ENCODE measurements at regions not wholly inside any gene's neighbourhood (a gene's known extent, or its start where the extent isn't known, plus 50 kb on each side); places are given as distances from the start of the nearest gene placed in this dataset.

- H3K4me3 ChIP-seq (ENCODE audit: low read depth, low read length): no peak overlapping the region
- TF ChIP-seq, protein P1, sequence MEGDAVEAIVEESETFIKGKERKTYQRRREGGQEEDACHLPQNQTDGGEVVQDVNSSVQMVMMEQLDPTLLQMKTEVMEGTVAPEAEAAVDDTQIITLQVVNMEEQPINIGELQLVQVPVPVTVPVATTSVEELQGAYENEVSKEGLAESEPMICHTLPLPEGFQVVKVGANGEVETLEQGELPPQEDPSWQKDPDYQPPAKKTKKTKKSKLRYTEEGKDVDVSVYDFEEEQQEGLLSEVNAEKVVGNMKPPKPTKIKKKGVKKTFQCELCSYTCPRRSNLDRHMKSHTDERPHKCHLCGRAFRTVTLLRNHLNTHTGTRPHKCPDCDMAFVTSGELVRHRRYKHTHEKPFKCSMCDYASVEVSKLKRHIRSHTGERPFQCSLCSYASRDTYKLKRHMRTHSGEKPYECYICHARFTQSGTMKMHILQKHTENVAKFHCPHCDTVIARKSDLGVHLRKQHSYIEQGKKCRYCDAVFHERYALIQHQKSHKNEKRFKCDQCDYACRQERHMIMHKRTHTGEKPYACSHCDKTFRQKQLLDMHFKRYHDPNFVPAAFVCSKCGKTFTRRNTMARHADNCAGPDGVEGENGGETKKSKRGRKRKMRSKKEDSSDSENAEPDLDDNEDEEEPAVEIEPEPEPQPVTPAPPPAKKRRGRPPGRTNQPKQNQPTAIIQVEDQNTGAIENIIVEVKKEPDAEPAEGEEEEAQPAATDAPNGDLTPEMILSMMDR (IDR thresholded peaks at IDR 0.05; ENCODE audit: insufficient read depth, low read length, missing control alignments): no peak
- no peak for DNase-seq (ENCODE audit: low read depth, low spot score)
- CTCF ChIA-PET: no interaction called here
- POLR2A ChIA-PET: no interaction called here
Measured at GRCh38 chr2:6518361-6518760, 347.3 kb downstream of the CMPK2 start.

GRCh38 chr2:6523476-6523875, 342.2 kb downstream of the CMPK2 start:
- CTCF ChIA-PET: no interaction called here
- TF ChIP-seq, protein P1 (IDR thresholded peaks at IDR 0.05; ENCODE audit: insufficient read depth, low read length, missing control alignments): no peak
- no peak for DNase-seq (ENCODE audit: low read depth, low spot score)
- POLR2A ChIA-PET: no interaction called here
- H3K4me3 ChIP-seq (ENCODE audit: low read depth, low read length): no peak overlapping the region

GRCh38 chr2:6524691-6525474, 340.8 kb downstream of the CMPK2 start:
- TF ChIP-seq, protein P1 (IDR thresholded peaks at IDR 0.05; ENCODE audit: insufficient read depth, low read length, missing control alignments): no peak
- POLR2A ChIA-PET: no interaction called here
- no peak for DNase-seq (ENCODE audit: low read depth, low spot score)
- CTCF ChIA-PET: no interaction called here
- no peak overlapping the region for H3K4me3 ChIP-seq (ENCODE audit: low read depth, low read length)

GRCh38 chr2:6525475-6525964, 340.2 kb downstream of the CMPK2 start:
- TF ChIP-seq, protein P1 (IDR thresholded peaks at IDR 0.05; ENCODE audit: insufficient read depth, low read length, missing control alignments): no peak
- H3K4me3 ChIP-seq (ENCODE audit: low read depth, low read length): no peak overlapping the region
- DNase-seq (ENCODE audit: low read depth, low spot score): no peak
- CTCF ChIA-PET: no interaction called here
- POLR2A ChIA-PET: no interaction called here

GRCh38 chr2:6526093-6526824, 339.4 kb downstream of the CMPK2 start:
- ChIA-PET CTCF (interaction anchor here (1.1 kb wide), 1 partner anchor 9 kb away, joined by 3 read pairs; no protein-coding TSS in a partner anchor), POLR2A (no interaction called here)
- no peak overlapping the region for H3K4me3 ChIP-seq (ENCODE audit: low read depth, low read length)
- TF ChIP-seq, protein P1 (IDR thresholded peaks at IDR 0.05; ENCODE audit: insufficient read depth, low read length, missing control alignments): no peak
- DNase-seq (ENCODE audit: low read depth, low spot score): no peak

DNA sequence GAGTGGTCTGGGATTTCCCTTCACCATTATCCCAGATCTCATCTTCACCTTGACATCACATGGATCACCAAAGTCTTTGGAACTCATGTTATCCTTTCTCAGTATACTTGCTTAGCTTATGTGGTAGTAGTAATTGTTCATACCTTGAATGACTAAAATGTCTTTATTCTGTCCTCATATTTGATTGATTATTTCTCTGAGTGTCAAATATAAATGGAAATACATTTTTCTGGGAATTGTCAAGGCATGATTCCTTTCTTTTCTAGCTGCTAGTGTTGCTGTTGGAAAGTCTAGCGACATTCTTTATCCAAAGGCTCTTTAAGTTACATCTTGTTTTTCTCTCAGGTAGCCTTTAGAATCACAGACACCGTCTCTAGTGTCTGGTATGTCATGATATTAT, 334.4 kb downstream of the CMPK2 start:
- H3K4me3 ChIP-seq (ENCODE audit: low read depth, low read length): no peak overlapping the region
- ChIA-PET CTCF (no interaction called here), POLR2A (no interaction called here)
- no peak for DNase-seq (ENCODE audit: low read depth, low spot score)
- TF ChIP-seq, protein P1 (IDR thresholded peaks at IDR 0.05; ENCODE audit: insufficient read depth, low read length, missing control alignments): no peak
